Keratinocyte (primary cell): ENCODE measurements at regions not wholly inside any gene's neighbourhood (a gene's known extent, or its start where the extent isn't known, plus 50 kb on each side); places are given as distances from the start of the nearest gene placed in this dataset.

Experiments
- CTCF ChIP-seq, 3 experiments: IDR thresholded peaks in 1 of 3; conservative IDR thresholded peaks in 1 of 3; optimal IDR thresholded peaks in 1 of 3; 2 replicates in 2 of 3; 3 replicates in 1 of 3; pipeline versions ENCODE3 to v1.5.1; 2011; ENCODE audit warnings: low read length in 3 of 3, mild to moderate bottlenecking in 3 of 3, moderate library complexity in 2 of 3, control low read depth in 1 of 3, inconsistent platforms in 1 of 3; ENCODE audit not compliant: insufficient read depth in 2 of 3; ENCODE audit errors: extremely low read depth in 1 of 3
- EZH2 ChIP-seq: IDR thresholded peaks from one replicate; pipeline ENCODE4 v1.6.1; 2012; ENCODE audit warnings: inconsistent platforms, mild to moderate bottlenecking, low read length, moderate library complexity

- TF ChIP-seq CTCF (optimal IDR thresholded peaks at IDR 0.05 in 1 of 3, IDR thresholded peaks at IDR 0.05 in 1 of 3, conservative IDR thresholded peaks at IDR 0.05 in 1 of 3; ENCODE audit: extremely low read depth in 1 of 3, insufficient read depth in 2 of 3, low read length in 3 of 3) (no peak), EZH2 (no peak)
These were observed 51.0 kb downstream of the POU3F3 start for GRCh38 chr2:104904889-104905288.
